OCI-LY3 (cell line): ENCODE measurements at regions not wholly inside any gene's neighbourhood (a gene's known extent, or its start where the extent isn't known, plus 50 kb on each side); places are given as distances from the start of the nearest gene placed in this dataset.

Source experiments
- EZH2phosphoT487 ChIP-seq: fragments of 200-600 bp; shearing (Covaris generic); IDR thresholded peaks from 2 replicates; pipeline ENCODE4 v1.6.1; 2018; ENCODE audit warnings: antibody characterized with exemption, mixed run types, low read depth
- TF ChIP-seq, protein P1 (sequence below): fragments of 200-600, 300-600 bp; sonication (generic); IDR thresholded peaks from 2 replicates; pipeline ENCODE4 v1.5.1; 2014; ENCODE audit warnings: antibody characterized with exemption, low read length, low read depth

DNA sequence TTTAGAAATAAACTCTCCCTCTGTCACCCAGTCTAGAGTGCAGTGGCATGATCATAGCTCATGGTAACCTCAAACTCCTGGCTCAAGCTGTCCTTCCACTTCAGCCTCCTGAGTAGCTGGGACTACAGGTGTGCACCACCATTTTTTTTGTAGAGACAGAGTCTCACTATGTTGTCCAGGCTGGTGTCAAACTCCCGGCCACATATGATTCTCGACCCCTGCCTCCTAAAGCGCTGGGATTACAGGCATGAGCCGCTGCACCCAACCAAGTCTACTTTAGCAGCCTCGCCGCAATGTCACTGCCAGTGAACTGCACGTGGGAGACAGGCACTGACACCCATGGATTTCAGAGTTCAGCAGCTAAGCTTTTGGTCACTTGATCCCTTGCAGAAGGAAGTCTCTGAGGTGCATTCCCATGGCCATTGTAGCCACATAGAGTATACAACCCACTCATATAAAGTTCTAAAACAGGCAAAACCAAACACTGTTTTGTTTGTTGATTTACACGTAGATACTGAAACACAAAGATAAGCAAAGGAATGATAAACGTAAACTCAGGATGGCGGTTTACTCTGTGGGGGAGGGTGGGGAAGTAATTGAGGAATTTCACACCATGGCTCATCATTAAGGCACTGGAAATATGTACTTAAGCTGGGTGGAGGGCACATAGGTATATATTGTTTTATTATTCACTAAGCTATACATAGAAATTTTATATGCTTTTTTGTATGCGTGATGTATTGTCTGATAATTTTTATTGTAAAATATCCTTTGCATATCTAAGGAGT lies 115.0 kb downstream of the MEX3B start:
- no peak for TF ChIP-seq EZH2phosphoT487
- TF ChIP-seq, protein P1, sequence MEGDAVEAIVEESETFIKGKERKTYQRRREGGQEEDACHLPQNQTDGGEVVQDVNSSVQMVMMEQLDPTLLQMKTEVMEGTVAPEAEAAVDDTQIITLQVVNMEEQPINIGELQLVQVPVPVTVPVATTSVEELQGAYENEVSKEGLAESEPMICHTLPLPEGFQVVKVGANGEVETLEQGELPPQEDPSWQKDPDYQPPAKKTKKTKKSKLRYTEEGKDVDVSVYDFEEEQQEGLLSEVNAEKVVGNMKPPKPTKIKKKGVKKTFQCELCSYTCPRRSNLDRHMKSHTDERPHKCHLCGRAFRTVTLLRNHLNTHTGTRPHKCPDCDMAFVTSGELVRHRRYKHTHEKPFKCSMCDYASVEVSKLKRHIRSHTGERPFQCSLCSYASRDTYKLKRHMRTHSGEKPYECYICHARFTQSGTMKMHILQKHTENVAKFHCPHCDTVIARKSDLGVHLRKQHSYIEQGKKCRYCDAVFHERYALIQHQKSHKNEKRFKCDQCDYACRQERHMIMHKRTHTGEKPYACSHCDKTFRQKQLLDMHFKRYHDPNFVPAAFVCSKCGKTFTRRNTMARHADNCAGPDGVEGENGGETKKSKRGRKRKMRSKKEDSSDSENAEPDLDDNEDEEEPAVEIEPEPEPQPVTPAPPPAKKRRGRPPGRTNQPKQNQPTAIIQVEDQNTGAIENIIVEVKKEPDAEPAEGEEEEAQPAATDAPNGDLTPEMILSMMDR, result no peak
